ENCODE measurements at regions not wholly inside any gene's neighbourhood (a gene's known extent, or its start where the extent isn't known, plus 50 kb on each side); places are given as distances from the start of the nearest gene placed in this dataset.

GRCh38 chr2:181252262-181253148 is 204.7 kb upstream of the ITGA4 start:
- no peak for TF ChIP-seq CTCF (IDR thresholded peaks at IDR 0.05; ENCODE audit: control insufficient read depth, insufficient read depth, low read depth, low read length, missing control alignments)

GRCh38 chr2:181253438-181253837 is 203.7 kb upstream of the ITGA4 start:
- DNase-seq (ENCODE audit: low read depth): no peak
- no peak overlapping the region for H3K4me3 ChIP-seq (ENCODE audit: control insufficient read depth, low read depth, low read length)
- no peak for TF ChIP-seq CTCF (IDR thresholded peaks at IDR 0.05; ENCODE audit: control insufficient read depth, insufficient read depth, low read depth, low read length, missing control alignments)

More at GRCh38 chr2:181252262-181253148, 204.7 kb upstream of the ITGA4 start:
- no peak for DNase-seq (ENCODE audit: low read depth)
- no peak overlapping the region for H3K4me3 ChIP-seq (ENCODE audit: control insufficient read depth, low read depth, low read length)

- no peak overlapping the region for H3K4me3 ChIP-seq (ENCODE audit: control insufficient read depth, low read depth, low read length)
- no peak for DNase-seq (ENCODE audit: low read depth)
- no peak for TF ChIP-seq CTCF (IDR thresholded peaks at IDR 0.05; ENCODE audit: control insufficient read depth, insufficient read depth, low read depth, low read length, missing control alignments)
Measured at GRCh38 chr2:181255651-181256050, 201.5 kb upstream of the ITGA4 start.

- TF ChIP-seq CTCF (IDR thresholded peaks at IDR 0.05; ENCODE audit: control insufficient read depth, insufficient read depth, low read depth, low read length, missing control alignments): no peak
- no peak overlapping the region for H3K4me3 ChIP-seq (ENCODE audit: control insufficient read depth, low read depth, low read length)
- DNase-seq (ENCODE audit: low read depth): peak; percentile 82
Measured at GRCh38 chr2:181258720-181259119, 198.5 kb upstream of the ITGA4 start.

- DNase-seq (ENCODE audit: low read depth): no peak
- no peak for TF ChIP-seq CTCF (IDR thresholded peaks at IDR 0.05; ENCODE audit: control insufficient read depth, insufficient read depth, low read depth, low read length, missing control alignments)
- no peak overlapping the region for H3K4me3 ChIP-seq (ENCODE audit: control insufficient read depth, low read depth, low read length)
Measured at GRCh38 chr2:181262782-181263181, 194.4 kb upstream of the ITGA4 start.

- no peak for DNase-seq (ENCODE audit: low read depth)
- TF ChIP-seq CTCF (IDR thresholded peaks at IDR 0.05; ENCODE audit: control insufficient read depth, insufficient read depth, low read depth, low read length, missing control alignments): no peak
- H3K4me3 ChIP-seq (ENCODE audit: control insufficient read depth, low read depth, low read length): no peak overlapping the region
Measured at GRCh38 chr2:181264001-181264400, 193.2 kb upstream of the ITGA4 start.
